AG09309 (cell line): ENCODE measurements at regions not wholly inside any gene's neighbourhood (a gene's known extent, or its start where the extent isn't known, plus 50 kb on each side); places are given as distances from the start of the nearest gene placed in this dataset.
"Not testable (repeated sequence)": the region's sequence is repeated elsewhere in the genome, so short reads cannot be mapped to it uniquely, and the experiment has no call there.

ENCODE experiments used
- DNase-seq: peaks from one replicate; pipeline ENCODE4 v3.0.0-alpha.2; 2010; ENCODE audit warnings: low read depth
- H3K4me3 ChIP-seq: 2 replicates; pipeline ENCODE4 v1.5.1; 2011; ENCODE audit warnings: mild to moderate bottlenecking, low read depth, low read length, moderate library complexity; ENCODE audit not compliant: control insufficient read depth
- TF ChIP-seq, protein P1 (sequence below): IDR thresholded peaks from 2 replicates; pipeline ENCODE4 v1.5.1; 2011; ENCODE audit warnings: mild to moderate bottlenecking, low read depth, low read length, inconsistent platforms; ENCODE audit not compliant: insufficient read depth, control insufficient read depth; ENCODE audit errors: missing control alignments

DNA sequence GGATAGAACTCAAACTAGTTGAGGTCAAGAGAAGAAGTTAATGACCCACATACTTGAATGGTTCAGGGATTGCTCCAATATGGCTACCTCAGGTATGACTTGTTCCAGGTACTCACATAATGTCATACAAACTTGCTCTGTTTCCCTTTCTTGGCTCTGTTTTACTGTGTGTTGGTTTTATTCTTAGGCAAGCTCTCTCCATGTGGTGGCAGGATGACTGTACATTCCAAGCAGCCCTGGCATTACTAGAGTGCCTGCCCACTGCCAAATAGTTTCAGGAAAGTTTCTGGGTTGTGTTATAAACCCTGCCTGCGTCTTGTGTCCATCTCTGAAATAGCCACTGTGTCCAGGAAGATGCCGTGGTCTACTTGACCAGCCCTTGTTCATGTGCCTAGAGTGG lies 476.8 kb downstream of the SHISA9 start:
- TF ChIP-seq, protein P1, sequence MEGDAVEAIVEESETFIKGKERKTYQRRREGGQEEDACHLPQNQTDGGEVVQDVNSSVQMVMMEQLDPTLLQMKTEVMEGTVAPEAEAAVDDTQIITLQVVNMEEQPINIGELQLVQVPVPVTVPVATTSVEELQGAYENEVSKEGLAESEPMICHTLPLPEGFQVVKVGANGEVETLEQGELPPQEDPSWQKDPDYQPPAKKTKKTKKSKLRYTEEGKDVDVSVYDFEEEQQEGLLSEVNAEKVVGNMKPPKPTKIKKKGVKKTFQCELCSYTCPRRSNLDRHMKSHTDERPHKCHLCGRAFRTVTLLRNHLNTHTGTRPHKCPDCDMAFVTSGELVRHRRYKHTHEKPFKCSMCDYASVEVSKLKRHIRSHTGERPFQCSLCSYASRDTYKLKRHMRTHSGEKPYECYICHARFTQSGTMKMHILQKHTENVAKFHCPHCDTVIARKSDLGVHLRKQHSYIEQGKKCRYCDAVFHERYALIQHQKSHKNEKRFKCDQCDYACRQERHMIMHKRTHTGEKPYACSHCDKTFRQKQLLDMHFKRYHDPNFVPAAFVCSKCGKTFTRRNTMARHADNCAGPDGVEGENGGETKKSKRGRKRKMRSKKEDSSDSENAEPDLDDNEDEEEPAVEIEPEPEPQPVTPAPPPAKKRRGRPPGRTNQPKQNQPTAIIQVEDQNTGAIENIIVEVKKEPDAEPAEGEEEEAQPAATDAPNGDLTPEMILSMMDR: no peak
- no peak overlapping the region for H3K4me3 ChIP-seq
- no peak for DNase-seq

DNA sequence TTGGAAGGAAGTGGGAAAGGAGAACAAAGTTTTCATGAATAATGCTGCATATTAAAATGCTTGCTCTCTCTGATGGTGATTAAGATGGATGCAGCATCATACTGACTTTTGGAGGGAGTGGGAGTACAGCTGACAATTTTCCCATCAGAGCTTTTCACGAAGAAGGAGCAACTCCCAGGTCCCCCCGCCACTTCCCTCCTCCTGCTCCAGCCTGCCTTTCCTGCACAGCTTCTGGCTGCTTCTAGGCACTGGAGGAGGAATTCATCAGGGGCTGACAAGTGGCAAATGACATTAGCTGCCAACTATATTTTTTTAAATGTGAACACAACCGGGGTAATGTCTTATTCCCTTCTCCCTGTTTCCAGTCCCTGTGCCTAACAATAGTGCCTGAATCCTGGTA lies 477.9 kb downstream of the SHISA9 start:
- no peak for DNase-seq
- TF ChIP-seq, protein P1: no peak
- H3K4me3 ChIP-seq: no peak overlapping the region

DNA sequence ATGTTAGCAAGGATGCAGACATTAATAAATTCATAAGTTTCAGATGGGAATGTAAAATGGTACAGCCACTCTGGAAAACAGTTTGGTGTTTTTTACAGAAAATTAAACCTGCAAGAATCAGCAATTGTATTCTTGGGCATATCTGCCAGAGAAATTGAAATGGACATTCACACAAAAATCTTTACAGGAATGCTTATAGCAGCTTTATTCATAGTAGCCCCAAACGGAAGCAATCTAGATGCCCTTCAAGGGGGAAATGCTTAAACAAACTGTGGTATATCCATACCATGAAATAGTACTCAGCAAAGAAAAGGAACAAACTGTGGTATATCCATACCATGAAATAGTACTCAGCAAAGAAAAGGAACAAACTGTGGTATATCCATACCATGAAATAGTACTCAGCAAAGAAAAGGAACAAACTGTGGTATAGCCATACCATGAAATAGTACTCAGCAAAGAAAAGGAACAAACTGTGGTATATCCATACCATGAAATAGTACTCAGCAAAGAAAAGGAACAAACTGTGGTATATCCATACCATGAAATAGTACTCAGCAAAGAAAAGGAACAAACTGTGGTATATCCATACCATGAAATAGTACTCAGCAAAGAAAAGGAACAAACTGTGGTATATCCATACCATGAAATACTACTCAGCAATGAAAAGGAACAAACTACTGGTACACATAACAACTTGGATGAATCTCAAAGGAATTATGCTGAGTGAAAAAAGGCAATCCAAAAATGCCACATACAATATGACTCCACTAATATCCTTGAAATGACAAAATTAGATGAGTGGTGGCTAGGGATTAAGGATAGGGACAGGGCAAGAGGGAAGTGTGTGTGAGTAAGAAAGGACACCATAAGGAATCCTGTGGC lies 484.0 kb downstream of the SHISA9 start:
- DNase-seq, H3K4me3 ChIP-seq: not testable (repeated sequence)

DNA sequence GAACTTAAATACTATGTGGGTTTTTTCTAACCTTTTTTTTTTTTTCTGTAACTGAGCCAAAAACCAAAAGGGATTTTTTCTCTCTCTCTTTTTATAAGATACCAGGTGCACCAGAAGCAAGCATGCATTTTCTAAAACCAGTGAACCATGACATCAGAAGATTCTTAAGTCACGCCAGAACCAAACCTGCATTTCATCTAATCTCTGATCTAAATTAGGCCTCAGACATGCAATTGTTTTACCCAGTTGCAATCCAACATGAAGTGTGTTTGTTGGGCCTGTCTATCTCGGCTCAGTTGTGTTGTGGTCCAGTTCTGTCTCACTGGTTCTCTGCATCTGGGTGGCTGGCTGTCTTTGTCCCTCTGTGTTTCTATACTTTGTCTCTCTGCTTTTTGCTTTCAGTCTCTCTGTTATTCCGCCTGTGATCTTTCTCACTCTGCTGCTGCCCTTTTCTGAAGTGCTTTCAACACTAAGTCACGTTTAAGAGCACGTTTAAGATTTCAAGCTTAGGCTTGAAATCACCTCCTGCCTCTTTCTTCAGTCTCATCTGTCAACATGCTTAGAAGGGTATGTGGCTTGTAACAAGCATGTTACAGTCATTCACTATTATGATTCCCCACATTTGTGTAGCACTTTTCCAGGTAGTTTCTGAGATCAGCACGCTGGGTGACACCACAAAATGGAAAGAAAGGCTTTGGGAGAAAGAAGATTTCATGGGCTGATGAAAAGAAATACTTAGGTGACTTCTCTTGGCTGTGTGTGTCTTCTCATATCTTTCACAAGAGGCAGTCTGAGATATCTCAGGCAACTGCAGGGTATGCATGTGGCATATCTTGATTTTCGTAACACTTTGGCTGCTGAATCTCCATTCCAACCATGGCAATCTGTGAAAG lies 488.9 kb downstream of the SHISA9 start:
- no peak overlapping the region for H3K4me3 ChIP-seq
- no peak for DNase-seq
- TF ChIP-seq, protein P1: no peak

DNA sequence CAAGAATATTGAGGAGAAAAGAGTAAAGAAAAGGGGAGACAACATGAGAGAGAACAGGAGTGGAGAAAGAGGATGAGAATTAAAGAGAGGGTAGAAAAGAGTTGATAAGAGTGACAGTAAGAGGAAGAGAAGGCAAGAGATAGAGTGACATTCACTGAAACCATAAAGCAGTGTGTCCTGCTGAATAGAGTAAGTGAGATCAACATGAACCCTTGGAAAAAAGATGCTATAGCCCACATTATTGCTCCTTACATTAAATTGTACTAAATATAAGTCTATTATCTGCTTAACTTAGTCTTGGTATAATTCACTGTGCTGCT lies 489.5 kb downstream of the SHISA9 start:
- DNase-seq: no peak
- TF ChIP-seq, protein P1: no peak
- H3K4me3 ChIP-seq: no peak overlapping the region

DNA sequence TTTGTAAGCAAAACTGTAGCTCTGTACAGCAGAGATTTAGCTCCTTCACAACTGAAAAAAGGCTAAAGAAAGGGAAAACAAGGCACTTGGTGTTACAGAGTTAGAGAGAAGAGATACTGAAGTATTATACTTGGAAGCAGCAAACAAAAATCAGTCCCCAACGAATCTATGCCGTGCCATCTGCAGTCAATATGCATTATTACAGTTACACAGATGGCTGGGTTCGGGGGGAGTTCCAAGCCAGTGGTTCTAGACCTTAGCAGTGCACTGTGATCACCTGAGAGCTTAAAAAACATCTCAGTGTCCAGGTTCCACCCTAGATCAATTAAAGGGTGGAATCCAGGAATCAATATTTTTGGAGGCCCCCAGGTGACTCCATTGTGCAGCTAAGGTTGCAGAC lies 489.9 kb downstream of the SHISA9 start:
- TF ChIP-seq, protein P1: no peak
- no peak overlapping the region for H3K4me3 ChIP-seq
- no peak for DNase-seq

DNA sequence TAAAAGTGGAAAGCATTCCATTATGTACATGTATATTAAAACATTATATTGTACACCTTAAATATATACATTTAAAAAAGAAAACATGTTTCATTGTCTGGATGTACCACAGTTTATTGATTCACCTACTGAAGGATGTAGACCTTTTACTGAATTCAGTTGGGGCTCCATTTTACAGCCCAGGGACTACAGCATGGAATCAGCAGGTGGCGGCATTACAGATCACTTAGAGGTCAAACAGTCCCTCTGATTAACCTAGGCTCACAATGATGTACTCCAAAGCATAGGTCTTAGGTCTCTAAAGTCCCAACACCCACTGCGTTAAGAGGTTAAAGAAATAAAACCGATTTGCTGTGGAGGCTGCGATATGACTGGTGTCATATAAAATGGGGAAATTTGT lies 490.9 kb downstream of the SHISA9 start:
- no peak overlapping the region for H3K4me3 ChIP-seq
- DNase-seq: no peak
- TF ChIP-seq, protein P1: no peak
